GM12865 (cell line): ENCODE measurements at regions not wholly inside any gene's neighbourhood (a gene's known extent, or its start where the extent isn't known, plus 50 kb on each side); places are given as distances from the start of the nearest gene placed in this dataset.

Experiments
- DNase-seq: peaks from one replicate; pipeline ENCODE4 v3.0.0; 2010; ENCODE audit warnings: low read depth
- H3K4me3 ChIP-seq: 2 replicates; pipeline ENCODE4 v1.5.1; 2011; ENCODE audit warnings: mild to moderate bottlenecking, low read depth, low read length, control low read depth
- TF ChIP-seq, protein P1 (sequence below): IDR thresholded peaks from 2 replicates; pipeline ENCODE4 v1.5.1; 2011; ENCODE audit warnings: low read length, control low read depth, low read depth, inconsistent platforms; ENCODE audit not compliant: insufficient read depth; ENCODE audit errors: missing control alignments

DNA sequence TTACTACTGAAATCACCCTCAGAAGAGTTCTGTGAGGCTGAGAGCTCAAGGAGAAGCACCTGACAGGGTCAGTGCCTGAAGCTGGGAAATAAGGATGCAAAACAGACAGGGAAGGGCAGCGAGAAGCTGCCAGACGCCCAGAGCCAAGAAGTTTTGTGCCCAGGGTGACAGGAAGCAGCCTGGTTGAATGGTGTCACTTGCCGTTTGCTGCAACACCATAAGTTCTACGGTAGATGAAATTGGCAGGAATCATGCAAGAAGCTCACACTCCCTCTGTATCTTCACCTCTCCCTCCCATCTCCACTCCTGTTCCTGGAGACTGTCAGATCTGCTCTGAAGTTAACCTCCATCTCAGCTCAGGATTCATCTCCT is 117.0 kb upstream of the SLC14A2 start:
- no peak for DNase-seq
- H3K4me3 ChIP-seq = no peak overlapping the region
- TF ChIP-seq, protein P1, sequence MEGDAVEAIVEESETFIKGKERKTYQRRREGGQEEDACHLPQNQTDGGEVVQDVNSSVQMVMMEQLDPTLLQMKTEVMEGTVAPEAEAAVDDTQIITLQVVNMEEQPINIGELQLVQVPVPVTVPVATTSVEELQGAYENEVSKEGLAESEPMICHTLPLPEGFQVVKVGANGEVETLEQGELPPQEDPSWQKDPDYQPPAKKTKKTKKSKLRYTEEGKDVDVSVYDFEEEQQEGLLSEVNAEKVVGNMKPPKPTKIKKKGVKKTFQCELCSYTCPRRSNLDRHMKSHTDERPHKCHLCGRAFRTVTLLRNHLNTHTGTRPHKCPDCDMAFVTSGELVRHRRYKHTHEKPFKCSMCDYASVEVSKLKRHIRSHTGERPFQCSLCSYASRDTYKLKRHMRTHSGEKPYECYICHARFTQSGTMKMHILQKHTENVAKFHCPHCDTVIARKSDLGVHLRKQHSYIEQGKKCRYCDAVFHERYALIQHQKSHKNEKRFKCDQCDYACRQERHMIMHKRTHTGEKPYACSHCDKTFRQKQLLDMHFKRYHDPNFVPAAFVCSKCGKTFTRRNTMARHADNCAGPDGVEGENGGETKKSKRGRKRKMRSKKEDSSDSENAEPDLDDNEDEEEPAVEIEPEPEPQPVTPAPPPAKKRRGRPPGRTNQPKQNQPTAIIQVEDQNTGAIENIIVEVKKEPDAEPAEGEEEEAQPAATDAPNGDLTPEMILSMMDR = no peak

DNA sequence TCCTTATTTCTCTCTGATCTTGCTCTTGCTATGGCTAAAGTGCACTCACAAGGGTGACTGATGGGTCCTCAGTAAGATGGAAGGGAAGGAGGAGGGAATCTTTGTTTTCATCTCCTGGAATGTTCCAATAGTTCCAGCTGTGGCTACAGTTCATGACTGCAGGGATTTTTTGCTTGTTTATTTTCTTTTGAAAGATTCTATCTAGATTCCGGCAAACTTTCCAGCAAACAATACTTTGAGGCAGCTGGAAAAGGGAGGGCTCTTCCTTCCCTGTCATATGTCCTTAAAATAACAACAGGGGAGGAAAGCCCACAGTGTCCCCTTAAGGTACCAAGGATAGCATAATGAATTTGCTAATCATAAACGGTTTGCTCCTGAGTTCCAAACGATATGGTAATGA is 111.3 kb upstream of the SLC14A2 start:
- TF ChIP-seq, protein P1 = no peak
- DNase-seq = no peak
- no peak overlapping the region for H3K4me3 ChIP-seq

DNA sequence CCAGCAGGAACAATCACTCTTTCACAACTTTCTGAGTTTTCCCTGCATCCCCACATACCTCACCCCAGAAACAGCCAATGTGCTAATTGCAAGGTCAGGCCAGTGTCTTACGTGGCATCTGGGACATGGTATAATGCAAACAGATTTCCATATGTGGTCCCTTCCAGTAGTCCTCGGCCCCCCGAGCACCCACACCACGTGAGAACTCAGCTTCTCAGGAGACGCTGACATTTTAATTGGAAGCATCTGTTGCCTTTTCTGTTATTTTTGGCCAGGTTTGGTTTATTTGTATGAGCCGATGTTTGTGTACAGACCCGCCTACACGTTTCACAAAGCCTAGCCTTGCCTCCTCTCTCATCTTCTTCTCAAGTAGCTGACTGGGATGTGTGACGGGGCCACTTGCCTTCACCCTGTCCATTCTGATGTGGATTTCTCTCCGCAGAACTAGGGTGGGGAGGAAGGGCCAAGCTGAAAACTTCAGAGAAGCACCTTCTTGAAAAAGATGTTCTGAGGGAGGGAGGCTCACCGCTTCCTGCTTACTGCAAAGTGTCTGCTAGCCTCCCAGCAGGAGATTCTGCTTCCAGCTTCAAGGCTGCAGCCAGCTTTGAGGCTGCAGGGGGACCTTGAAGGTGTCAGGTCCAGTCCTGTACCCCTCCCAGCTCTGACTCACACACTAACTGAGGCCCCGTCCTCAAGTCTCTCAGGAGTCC is 109.6 kb upstream of the SLC14A2 start:
- no peak for DNase-seq
- TF ChIP-seq, protein P1 = no peak
- no peak overlapping the region for H3K4me3 ChIP-seq

DNA sequence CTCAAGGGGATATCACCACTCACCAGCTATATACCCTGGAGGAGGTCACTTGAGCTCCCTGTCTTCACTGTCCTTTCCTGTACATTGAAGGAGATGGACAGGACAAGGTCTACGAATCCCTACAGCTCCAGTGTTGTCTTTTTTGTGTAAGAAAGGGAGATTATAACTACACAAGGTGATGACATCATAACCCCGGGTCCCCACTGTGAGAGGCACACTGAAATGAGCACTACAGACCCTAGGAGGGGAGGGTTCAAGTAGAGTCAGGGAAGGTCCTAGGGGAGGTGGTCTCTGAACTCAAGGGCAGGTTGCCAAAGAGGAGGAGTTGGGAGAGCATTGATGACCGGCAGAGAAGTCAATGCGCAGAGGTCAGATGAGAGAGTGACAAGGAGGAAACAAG is 108.3 kb upstream of the SLC14A2 start:
- no peak overlapping the region for H3K4me3 ChIP-seq
- no peak for DNase-seq
- TF ChIP-seq, protein P1 = no peak

DNA sequence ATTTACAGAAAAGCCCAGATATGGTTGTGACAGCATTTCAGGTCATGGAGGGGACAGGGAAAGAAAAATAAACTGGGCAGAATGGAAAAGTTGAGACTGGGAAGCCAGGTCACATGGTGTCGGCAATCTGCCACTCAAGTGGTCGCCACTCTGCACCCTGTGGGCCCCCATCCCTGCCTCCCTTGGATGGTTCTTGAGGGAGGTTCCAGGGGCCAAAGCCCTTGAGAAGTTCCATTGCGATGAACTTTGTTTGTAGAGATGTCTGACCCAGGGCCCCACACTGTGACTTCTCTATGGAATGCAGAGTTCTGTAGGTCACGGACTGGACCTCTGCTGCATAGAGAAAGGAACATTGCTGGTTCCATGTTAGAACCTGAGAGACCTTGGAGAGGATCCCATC is 105.7 kb upstream of the SLC14A2 start:
- DNase-seq = no peak
- TF ChIP-seq, protein P1 = no peak
- no peak overlapping the region for H3K4me3 ChIP-seq

DNA sequence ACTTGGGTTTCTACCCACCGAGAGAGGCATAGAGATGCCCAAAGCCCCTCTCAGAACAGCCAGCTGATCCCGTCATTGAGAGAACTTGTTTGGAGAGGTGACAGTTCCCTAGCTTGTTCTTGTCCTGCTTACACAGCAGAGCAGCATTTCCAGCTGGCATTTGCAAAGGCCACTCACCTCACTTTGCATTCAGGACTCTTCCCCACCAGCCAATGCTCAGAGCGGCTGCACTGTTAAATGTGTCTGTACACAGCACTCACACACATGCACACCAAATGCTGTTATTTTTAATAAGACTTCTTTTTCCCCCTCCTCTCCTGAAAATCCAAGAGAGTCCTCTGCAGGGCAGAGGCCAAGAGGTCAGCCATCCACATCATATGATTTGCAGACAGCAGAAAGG is 104.6 kb upstream of the SLC14A2 start:
- TF ChIP-seq, protein P1 = no peak
- DNase-seq = no peak
- no peak overlapping the region for H3K4me3 ChIP-seq

DNA sequence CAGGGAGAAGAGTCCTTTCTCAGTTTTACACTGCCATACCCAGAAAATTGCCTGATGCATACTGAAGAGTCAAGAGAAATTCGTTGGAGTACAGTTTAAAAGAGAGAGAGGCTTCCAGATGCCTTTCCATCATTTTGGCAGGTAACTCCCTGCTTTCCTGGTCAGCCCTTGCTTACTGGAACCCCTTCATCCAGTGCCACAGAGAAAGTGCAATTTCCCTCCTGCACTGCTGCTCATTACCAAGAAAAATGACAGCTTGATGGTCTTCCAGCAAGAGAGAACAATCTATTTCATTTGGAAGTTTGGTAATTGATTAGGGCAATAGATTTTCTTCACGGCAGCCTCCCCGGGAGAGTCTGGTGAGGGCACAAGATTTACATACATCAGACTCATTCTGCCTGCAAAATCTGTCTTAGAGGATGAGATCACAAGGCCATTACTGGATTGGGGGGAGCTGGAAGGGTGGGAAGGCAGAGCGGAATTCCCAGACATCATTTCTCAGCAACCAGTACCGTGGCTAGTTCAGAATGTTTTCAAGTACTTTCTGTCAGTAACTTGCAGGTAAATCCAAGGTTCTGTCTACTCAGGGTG is 102.8 kb upstream of the SLC14A2 start:
- TF ChIP-seq, protein P1 = no peak
- H3K4me3 ChIP-seq = no peak overlapping the region
- no peak for DNase-seq
